Hematopoietic multipotent progenitor cell treated with erythropoietin and hydrocortisone succinate and interleukin-3 and kit ligand, for 15 days (in vitro differentiated cells): ENCODE measurements at regions not wholly inside any gene's neighbourhood (a gene's known extent, or its start where the extent isn't known, plus 50 kb on each side); places are given as distances from the start of the nearest gene placed in this dataset.

ENCODE experiments used
- DNase-seq: peaks from one replicate; pipeline ENCODE4 v3.0.0-alpha.2; 2015; ENCODE audit warnings: low spot score

GRCh38 chr17:12590417-12590816 lies 75.3 kb upstream of the MYOCD start:
- DNase-seq: no peak

DNA sequence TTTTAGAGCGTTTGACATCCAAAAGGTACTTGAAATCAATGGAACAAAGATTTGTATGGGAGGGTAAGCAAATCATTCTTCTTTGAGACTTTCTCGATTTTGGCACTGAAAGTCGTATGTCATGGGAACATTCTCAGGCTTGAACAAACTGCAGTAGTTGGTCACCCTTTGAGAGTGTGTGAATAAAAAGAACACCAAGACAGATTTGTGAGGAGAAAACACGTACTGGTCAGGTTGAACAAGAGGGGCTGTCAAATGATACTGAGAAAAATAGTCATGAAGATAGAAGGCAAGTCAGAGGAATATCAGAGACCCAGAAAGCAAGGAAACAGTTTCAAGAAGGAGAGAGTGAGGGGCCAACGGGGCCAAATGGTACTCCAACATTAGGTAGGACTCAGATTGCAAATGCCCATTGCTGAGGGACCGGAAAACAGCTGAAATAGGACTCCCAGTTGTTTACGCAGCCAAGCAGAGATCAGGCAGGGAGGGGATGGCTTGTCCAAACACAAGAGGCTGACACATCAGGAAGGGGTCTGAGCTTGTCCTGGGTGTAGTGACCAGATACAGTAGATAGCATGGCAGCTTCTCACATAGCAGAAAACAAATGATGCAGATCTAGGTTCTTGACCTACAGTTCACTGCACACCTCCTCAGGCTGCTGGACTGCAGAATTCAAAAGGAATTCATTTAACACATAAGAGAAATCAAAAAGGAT lies 74.5 kb upstream of the MYOCD start:
- no peak for DNase-seq

DNA sequence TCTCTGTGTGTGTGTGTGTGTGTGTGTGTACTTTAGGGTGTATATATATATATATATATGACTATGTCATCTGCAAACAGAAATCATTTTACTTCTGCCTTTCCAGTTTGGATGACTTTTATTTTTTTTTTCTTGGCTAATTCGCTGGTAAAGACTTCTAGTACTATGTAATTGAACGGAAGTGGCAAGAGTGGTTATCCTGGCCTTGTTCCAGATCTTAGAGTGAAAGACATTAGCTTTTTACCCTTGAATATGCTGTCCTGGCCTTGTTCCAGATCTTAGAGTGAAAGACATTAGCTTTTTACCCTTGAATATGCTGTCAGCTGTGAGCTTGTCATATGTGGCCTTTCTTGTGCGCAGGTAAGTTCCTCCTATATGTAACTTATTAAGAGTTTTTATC lies 72.7 kb upstream of the MYOCD start:
- no peak for DNase-seq

- DNase-seq: no peak
Observed at GRCh38 chr17:12596961-12597360, 68.7 kb upstream of the MYOCD start.

DNA sequence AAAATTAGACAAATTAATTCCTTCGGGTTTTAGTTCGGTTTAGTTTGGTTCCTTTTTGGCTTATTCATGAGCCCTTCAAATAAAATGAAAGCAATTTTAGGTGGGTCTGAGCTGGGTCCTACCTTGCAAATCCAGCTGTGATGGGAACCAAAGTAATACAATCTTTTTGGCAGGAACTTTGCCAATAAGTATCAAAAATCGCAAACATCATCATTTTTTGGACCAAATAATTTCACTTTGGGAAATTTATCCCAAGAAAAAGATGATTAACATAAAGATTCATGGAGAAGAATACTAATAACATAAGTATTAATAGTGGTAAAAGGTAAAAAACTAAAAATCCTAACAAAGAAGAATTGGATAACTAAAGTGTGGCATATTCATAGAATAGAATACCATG lies 67.8 kb upstream of the MYOCD start:
- no peak for DNase-seq

DNA sequence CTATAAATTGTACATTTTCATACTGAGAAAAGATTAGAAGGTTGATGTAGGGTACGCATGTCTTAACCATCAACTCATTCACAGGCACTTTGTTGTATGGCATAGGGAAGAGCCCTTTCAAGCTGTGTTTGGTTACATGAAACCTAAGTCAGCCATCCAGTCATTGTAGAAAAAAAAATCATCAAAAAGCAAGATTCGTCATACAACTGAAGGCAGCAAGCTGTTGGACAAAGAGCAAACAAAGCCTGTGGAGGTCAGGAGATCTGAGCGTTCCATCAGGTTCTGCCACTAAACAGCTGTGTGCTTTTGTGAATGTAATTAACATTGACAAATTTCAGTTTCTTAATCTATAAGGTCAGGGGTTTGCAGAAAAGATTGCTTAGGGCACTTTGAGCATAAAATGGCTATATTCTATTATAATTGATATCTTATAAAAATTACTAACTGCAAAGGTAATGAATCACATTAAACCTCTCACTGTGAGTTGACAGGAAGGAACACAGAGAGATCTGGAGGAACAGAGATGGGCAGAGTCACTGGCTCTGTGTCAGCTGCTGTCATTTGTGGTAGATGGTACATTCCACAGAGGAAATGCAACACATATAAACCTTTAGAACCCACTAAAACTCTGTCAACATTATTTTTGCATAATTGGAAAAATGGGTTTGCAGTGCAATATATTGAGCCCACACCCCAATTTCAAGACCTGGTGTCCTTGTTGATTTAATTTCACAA lies 66.3 kb upstream of the MYOCD start:
- no peak for DNase-seq

GRCh38 chr17:12600349-12600748 lies 65.3 kb upstream of the MYOCD start:
- no peak for DNase-seq

- no peak for DNase-seq
Observed at GRCh38 chr17:12603566-12603965, 62.1 kb upstream of the MYOCD start.

GRCh38 chr17:12605222-12605621 lies 60.5 kb upstream of the MYOCD start:
- no peak for DNase-seq

DNA sequence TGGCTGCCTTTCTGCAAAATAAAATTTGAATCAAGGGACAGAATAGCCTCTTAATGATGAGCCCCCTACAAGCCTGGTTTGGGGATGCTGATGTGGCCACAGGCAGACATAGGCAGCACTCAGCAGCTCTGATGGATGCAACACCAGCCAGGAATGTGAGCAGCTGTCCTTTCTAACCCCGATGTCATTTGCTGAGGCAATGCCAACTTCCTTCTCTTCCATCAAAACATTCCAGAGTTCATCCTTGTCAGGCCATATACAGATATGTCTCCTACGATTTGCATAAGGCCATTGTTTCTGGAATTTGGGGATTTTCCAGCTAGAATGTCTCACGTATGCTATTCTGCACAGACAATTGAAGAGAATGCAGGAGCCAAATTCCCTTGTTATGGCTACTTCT lies 52.1 kb upstream of the MYOCD start:
- DNase-seq: no peak
